LNCAP (cell line): ENCODE measurements at regions not wholly inside any gene's neighbourhood (a gene's known extent, or its start where the extent isn't known, plus 50 kb on each side); places are given as distances from the start of the nearest gene placed in this dataset.

Experiments used
- TF ChIP-seq, protein P1 (sequence below): fragments of 450-650 bp; IDR thresholded peaks from 2 replicates; pipeline ENCODE4 v1.5.1; 2017; ENCODE audit warnings: mild to moderate bottlenecking

DNA sequence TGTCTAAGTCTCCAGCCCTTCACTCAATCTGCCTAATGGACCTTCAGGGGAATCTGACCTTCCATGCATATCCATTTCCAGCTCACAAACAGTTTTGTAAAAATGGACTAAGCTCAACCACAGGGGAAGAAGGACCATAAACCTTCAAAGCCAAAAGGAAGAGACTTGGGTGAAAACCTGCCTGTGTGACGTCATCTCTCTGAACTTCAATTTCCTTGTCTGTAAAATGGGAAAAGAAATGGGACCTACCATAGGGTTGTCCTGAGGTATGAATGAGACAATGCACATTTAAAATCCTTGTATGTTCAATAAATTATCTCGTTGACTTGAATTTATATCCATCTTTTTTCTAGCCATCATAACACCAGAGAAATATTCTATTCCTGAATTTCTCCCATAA, 370.7 kb downstream of the INSC start:
- TF ChIP-seq, protein P1, sequence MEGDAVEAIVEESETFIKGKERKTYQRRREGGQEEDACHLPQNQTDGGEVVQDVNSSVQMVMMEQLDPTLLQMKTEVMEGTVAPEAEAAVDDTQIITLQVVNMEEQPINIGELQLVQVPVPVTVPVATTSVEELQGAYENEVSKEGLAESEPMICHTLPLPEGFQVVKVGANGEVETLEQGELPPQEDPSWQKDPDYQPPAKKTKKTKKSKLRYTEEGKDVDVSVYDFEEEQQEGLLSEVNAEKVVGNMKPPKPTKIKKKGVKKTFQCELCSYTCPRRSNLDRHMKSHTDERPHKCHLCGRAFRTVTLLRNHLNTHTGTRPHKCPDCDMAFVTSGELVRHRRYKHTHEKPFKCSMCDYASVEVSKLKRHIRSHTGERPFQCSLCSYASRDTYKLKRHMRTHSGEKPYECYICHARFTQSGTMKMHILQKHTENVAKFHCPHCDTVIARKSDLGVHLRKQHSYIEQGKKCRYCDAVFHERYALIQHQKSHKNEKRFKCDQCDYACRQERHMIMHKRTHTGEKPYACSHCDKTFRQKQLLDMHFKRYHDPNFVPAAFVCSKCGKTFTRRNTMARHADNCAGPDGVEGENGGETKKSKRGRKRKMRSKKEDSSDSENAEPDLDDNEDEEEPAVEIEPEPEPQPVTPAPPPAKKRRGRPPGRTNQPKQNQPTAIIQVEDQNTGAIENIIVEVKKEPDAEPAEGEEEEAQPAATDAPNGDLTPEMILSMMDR: no peak

DNA sequence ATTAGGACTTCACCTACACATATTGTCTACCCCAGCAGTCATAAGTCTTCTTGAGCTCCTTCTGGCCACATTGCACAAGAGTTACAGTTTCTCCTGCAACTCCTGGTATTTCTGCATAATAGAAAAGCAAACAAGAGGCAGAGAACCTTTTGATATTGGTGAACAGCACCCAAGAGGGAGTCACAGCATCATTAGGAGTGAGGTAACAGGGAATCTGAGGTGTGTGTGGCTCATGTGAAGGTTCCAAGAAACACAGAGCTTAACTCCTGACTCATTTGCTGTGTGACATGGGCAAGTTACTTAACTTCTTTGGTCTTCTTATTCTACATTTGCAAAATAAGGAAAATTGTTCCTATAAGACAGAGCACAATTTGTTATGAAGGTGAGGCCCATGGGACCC, 374.6 kb downstream of the INSC start:
- TF ChIP-seq, protein P1: no peak

DNA sequence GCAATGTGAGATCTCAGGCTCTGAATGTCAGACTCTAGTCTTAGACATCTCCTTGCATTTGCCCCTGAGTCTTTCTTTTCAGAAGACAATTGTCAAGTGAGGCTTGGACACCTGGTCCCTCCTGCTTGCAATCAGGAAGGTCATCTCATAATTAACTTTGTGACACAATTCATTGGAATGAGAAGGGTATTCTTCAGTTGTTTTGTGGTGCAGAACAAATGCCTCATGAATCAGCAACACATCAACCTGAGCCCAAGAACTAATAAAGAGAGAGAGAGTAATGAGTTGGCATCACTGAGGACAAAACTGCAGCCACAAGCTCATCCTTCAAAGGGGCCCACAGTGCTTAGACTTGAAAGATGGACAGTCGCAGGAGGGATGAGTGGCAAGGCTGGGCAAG, 375.8 kb downstream of the INSC start:
- TF ChIP-seq, protein P1: no peak

DNA sequence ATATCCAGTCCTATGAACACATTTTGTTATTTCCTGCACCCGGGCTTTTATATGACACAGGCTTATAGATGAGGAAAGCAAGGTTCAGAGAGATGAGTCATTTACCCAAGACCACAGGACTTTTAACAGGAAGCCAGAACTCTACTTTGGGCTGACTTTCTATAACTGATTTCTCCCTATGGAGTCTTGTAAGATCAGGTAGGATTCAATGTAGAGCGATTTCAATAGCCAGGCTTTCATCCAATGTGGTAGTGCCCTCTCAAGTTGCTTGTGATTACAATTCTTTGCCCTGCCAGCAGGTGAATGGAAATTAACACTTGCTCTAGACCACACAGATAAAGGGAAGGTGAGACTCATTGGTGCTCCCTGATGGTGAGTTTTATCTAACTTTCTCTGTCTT, 378.3 kb downstream of the INSC start:
- TF ChIP-seq, protein P1: no peak

DNA sequence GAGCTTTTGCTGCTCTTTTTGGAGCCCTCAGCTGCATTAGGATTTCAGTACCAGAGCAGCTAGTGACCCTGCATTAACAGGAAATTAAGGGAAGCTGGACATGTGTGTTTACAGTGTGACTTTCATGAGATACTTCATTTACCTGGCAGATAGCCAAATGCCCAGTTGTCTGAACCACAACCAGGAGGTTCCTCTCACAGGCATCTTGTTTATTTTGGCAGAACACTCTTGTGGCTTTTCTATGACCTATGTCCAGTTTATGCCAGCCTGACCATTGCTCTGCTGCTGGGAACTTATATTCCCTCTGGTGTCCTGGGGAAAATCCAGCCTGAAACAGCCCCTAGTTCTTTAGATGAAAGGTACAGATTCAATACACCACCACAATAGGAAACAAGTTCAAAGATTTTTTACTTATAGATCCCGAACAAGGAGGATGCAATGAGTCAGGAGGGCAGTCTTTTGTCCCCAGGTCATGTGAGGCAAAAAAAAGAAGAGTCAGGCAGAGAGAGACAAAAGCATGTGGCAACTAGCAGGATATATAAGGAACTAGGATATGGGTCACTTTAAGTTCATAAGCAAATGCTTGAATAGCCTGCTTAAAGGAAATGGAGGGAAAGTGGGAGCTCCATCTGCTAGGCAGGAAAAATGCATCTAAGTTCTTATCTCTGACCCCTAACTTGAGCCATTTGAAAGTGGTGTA, 379.3 kb downstream of the INSC start:
- TF ChIP-seq, protein P1: no peak

DNA sequence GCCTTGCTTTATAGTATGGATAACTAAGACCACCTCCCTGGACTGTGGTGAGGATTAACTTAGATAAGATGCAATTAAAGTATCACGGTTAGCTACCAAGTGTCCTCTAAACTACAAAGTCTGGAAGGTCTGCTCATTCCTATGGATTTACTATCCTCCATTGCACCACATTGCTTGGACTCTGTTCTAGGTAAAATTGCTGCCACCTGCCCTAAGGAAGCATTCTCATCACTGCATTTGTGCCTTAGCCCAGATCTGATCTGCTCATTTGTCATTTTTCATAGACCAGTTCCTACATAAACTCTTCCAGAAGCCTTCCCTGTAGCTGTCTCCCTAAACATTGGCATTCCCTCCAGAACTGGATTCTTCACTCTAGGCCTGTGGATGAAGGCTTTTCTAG, 380.0 kb downstream of the INSC start:
- TF ChIP-seq, protein P1: no peak

DNA sequence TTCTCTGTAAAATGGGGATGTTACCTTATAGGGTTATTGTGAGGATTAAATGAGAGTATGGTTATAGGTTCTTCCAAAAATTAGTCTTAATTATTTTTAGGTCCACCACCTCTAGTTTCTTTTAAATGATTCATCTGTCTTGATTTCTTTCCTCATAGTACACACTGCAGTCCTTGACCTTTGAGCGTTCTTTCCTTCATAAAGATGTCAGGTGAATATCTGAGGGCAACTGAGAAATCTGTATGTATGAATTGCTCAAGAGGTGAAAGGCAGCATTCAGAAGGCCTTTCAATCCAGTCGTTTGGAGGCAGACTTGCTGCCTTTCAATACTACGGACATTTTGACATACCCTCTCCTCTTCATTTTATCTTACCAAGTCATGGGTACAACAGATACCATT, 380.7 kb downstream of the INSC start:
- TF ChIP-seq, protein P1: no peak

DNA sequence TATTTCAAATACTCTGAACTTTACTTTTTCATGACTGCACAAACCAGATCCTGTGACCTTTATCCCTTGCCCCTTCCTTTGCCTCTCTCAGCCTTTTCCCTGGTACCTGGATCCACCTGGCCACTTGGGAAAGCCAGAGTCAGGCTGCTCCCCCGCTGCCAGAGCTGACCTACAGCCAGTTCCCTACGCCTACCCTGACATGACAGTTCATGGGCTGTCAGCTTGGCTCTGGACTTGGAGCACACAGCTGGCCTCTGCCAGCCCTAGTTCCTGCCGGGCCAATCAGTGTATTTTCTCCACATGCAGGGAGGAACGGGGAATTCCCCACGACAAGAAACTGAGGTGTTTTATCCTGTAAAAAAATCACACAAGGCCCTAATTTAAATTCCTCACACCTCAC, 382.6 kb downstream of the INSC start:
- TF ChIP-seq, protein P1: no peak
